GDM1 (cell line): ENCODE measurements at regions not wholly inside any gene's neighbourhood (a gene's known extent, or its start where the extent isn't known, plus 50 kb on each side); places are given as distances from the start of the nearest gene placed in this dataset.

ENCODE experiments used
- DNase-seq: peaks from one replicate; lab custom pipeline; 2025; lab: John Stamatoyannopoulos, UW

DNA sequence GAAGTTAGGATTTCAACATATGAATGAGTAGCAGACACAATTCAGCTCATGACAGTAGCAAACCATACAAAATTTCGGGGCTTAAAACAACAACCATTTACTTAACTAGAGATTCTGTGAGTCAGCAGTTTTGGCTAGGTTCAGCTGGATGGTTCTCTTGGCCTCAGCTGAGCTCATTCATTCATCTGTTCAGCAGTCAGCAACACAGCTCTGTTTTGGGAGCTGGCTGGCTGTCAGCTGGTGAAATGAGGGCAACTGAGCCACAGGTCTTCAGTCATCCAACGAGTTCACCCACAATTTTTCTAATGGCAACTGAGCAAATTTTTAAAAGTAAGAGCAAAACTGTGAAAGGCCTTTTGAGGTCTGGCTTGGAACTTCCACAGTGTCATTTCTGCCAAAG is 2005.1 kb upstream of the AGA start:
- DNase-seq: no peak

DNA sequence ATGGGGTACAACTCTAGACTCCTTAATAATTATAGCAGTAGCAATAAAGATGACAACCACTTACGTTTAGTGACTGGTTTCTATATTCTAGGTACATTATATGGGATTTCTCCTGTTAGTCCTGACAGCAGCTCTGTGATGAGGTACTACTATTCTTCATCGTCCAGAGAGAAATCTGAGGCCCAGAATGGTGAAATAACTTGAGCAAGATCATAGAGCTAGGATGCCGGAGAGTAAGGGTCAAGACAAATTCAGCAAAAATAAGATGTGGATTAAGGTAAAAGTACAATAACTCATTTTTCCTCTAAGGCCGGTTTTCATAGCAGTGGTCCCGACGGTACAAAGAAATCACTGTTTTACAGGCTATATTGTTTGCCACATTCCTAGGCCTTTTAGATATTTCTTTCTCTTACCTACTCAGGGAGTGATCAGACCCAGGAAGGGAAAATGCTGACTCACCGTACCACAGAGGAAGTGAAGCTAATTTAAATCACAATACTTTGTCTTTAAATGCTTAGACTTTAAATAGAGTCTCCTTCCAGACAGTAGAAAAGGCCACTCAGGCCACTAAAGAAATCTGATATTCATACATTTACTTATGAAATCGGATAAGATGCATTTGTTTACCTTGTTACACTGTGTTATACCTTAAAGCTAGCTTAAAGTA is 2023.0 kb upstream of the AGA start:
- DNase-seq: no peak

DNA sequence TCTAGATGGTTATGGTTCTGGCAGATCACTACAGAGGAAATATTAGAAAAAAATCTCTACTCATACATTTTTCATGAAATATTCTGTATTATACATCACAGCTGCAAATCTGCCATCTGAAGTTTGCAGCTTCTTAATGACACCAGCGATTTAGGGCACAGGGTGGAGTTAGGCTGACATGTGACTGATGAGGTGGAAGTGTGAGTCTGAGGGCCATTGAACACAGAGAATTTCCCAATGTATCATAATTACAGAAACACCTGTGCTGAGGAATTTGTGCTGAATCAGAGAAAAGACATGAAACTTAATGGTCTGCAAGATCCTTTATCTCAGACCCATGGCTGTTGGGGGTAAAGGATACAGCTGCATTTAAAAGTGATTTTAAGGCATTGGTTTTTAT is 2025.6 kb upstream of the AGA start:
- DNase-seq: no peak

DNA sequence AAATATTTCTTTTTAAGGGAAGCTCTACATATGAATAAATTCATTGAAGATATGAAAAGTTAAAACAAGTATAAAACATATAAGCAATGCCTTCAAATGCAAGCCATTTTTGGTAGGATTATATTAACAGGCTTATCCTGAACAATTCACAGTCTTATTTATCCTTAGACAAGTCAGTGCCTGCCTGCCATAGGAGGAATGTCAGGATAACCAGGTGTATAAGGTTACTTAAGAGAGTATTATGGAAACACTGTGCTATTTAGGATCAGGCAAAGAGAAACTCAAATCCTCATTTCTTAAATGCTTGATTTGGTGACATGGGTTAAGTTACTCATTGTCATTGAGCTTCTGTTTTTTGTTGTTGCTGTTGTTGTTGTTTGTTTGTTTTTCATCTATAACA is 2029.9 kb upstream of the AGA start:
- no peak for DNase-seq

DNA sequence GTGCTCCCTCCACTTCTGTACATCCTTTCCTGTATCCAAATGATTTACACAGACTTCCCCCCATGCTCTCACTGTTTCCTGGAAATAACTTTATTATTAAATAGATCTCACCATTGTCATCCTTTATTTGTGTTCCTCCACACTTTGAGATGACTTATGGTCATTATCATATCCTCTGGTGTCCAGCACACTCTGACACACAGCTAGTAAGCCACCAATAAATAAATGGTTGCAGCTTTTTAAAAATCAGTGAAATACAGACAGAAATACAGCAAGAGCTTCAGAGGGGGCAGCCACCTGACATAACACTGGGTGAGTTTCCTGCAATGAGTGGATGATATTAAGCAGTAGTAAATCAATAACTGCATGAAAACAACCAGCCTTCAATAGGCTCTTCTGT is 2036.4 kb upstream of the AGA start:
- no peak for DNase-seq

DNA sequence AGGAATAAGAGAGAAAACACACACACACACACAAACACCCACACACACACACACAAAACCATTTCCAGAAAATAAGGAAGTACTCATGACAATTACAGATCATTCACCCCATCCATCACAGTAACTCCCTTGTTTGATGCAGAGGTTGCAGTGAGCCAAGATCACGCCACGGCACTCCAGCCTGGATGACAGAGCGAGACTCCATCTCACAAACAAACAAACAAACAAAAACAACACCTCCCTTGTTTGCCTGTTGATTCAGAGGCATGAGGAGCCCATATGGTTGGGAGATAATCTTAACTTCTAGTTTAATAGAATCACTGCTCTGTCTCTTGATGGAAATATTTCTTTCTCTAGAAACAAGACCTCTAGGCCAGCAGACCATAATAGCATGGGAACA is 2043.5 kb upstream of the AGA start:
- DNase-seq: no peak

DNA sequence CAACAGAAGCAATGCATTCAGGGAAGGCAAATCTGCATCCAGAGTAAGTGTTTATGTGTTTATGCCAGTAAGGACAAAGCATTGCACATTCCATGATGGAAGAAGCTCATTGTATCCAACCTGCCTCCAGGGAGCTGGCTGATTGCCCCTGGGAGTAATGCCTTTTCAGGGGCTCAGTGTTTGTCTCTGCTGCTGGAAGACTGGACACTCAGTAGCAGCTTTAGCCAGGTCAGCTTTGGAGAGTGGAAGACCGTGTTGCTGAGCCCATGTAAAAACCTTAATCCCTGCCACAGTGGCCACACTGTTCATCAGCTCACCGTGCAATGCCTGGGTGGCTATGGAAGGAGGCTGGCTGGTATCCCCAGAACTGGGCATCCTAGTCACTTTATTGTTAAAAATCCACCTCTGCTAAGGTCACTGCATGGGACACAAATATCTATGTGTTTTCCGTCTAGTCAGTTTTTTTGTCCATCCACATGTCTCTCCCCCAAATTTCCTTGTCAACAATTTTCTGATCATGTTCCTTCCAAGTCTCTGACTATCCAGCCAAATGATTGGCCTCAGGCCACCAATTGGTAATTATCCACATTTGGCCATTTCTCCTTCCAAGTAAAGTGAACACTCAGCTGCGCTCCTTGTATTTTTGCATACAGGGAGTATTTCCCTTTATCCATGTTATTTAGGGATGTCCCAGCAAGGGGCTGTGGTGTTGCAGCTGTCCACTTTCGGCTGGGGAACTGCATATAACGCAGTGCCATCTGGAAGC is 2044.5 kb upstream of the AGA start:
- DNase-seq: no peak

DNA sequence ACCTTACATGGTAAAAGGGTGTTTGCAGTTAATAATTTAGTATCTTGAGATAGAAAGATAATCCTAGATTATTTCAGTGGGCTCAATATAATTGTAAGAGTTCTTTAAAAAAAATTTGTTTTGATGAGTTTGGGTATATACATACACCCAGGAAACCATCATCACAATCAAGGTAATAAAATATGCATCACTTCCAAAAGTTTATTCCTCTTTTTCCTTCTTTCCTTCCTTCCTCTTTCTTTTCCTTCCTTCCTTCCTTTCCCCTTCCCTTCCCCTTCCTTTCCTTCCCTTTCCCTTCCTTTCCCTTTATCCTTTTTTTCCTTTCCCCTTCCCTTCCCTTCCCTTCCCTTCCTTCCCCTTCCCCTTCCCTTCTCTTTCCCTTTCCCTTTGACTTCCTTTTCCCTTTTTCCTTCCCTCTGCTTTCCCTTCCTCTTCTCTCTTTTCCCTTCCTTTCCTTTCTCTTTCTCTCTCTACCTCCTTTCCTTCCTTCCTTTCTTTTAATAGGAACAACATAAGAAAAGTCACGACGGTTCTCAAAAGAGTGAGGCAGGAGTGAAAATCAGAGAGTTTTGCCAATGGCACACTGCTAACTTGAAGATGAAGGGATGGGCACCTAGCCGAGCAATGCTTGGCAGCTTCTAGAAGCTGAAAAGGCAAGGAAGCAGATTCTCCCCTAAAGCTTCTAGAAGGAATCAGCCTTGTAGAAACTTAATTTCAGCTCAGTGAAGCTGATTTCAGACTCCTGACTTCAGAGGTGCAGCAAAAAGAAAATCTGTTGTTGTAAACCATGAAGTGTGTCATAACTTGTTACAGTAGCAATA is 2050.2 kb upstream of the AGA start:
- DNase-seq: no peak

DNA sequence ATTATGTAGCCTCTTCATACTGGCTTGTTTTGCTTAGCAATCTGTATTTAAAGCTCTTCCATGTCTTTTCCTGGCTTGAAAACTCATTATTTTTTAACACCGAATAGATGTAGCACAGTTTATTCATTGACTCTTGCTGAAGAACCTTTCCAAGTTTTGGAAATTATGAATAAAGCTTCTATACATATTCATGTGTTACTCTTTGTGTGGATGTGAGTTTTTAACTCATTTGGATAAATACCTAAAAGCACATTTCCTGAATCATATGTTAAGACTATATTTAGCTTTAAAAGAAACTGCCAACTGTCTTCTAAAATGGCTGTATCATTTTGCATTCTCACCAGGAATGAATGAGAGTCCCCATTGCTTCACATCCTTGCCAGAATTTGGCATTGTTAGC is 2061.7 kb upstream of the AGA start:
- no peak for DNase-seq

DNA sequence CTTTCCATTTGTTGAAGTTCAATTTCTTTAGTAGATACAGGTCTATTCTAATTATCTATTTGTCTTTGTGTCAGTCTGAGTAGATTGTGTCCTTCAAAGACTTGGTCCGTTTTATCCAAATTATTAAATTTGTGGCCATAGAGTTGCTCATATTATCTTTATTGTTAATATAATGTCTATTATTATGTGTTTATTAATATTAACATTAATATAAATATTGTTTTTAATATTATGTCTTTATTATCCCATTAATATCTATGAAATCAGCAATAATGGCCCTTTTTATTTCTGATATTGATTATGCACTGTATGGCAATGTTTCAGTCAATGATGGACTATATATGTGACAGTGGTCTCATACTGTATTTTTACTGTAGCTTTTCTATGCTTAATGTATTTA is 2067.3 kb upstream of the AGA start:
- DNase-seq: no peak

DNA sequence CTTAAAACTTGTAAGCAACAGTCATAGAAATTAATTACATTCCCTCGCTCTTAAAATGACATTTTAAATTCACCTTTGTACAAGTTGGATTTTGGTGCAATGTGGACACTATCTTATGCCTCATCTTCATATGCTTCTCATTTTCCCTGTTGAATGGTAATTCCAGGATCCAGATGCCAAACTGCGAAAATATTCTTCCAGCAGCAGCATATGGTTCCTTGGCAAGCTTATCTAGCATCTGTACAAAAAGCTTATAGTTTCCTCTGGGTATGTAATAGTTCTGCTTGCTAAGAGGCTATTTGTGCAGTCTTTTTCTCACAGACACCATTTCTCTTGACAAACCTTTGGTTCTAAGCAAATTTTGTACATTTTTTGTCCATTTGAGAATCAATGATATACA is 2079.7 kb upstream of the AGA start:
- no peak for DNase-seq

DNA sequence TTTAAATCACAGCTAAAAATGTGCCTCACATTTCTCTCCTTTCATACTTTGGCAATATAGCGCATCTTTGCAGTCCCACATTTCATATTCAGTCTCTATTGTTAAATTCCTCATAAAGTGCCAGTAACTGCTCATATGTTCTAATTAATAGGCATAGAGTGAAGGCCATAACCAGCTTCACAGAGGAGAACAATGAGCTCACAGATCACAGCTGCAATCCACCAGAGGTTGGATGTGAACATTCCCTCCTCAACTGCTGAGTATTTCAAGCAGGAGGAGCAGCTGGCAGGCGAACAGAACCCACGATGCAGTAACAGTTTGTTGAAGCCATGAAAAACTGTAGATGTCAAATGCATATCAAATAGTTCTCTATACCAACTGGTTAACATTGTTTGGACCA is 2088.7 kb upstream of the AGA start:
- no peak for DNase-seq

DNA sequence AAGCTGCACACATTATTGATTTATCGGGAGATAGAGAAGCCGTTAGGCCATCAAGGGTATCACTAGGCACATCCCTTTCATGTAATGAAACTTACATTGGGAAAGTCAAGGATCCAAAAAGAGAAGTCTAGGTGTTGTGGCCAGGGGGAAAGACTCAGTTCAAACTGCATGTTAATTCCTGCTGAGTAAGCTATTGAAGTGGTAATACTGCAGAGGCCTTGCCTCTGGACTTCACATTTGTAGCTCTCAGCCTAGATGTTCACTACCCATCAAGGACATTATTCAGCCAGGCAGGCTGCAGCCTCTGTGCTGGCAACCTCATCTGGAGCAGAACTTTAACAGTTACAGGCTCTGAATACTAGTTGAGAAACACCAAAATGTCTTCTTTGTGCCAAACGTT is 2094.5 kb upstream of the AGA start:
- no peak for DNase-seq

DNA sequence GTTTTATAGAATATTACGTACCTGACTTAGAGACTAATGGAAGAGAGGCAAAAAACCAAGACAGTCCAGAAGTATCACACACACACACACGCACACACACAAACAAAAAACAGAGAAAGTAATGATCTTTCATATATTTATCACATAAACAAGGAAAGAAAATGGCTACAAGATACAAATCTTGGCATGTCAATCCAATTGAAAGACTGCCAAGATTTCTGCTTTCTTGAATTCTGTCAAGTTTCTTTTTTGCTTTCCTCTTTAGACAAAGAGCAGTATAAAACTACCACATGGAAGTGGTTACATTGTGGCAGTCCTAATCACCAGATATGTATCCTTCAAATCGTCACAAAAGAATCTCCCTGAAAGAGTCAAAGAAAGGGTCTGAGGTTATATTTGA is 2097.4 kb upstream of the AGA start:
- DNase-seq: no peak

DNA sequence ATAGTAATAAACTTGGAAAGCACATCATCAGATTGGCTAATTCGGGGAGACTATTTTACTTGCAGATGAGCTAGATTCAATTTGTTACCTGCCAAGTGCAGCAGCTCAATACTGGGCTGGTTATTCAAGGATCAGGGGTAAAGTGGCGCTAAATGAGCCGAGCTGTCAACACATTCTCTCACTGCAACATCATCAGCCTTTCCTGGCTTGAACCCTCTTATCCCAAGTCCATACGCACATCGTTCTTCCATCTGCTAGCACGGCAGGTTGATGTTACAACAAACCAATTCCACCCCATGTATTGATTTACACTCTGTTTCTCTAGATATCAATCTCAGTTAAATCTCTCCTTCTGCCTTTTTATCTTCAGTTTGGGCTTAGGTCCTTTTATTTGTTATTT is 2101.5 kb upstream of the AGA start:
- no peak for DNase-seq

DNA sequence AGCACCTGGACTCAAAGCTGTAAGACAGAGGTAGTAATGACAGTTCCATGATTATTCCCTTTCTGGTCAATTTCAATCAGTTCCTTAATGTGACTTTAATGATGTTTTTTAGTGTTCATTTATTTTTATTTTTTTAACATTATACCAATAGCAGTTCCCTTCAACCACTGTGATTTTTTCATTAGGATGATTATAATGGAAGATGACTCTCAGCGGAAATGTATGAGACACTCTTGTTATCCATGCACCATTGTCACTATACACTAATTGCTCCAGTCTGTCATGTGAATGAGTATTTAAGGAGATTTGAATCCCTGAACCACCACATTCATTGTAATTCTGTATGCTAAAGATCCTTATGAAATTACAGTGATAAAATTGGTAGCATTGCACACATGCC is 2102.3 kb upstream of the AGA start:
- DNase-seq: no peak

DNA sequence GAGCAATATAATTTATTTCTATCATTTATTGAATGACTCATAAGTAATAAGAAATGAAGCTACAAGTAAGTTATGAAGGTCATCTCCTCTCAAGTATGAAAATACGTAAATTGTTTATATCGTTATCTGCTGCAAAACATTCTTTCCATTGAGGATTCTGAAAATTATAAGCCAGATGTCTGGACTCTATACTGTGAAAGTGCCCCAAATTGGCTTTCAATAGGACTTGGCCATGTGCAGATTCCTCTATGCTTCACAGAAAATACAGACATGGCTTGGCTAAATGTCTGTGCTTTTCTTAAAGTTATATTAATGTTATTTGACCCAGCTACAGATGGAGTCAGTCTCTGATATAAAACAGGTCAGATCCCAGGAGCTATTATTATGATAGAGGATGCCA is 2109.9 kb upstream of the AGA start:
- DNase-seq: no peak

DNA sequence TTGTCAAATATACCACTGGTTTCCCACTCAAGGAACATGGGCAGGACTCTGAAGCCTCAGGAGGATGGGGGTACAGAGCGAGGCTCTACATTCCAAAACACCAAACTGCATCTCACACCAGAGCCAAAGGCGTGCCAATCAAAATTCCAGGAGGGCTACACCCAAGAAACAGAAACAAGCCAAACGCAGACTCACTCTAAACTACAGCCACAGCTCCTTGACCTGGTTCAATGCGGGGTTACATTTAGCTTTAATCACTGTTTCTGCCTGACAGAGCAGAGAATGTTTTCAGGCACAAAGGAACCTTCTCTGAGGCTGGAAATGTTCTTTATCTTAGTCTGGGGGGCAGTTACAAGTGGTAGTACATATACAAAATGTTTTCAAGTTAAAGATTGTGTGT is 2121.5 kb upstream of the AGA start:
- no peak for DNase-seq

DNA sequence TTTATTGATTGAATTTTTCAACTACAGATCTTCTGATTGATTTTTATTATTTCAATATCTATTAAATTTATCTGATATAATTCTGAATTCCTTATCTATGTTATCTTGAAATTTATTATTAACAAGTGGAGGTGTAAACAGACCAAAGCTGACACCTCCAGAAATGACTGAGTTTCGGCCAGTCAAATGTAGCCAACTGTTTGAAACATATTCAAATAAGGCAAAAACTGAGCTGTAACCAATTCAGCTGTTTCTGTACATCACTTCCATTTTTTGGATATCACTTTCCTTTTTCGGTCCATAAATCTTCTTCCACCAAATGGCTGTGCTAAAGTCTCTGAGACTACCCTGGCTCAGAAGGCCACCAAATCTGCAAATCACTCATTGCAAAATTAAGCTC is 2127.3 kb upstream of the AGA start:
- DNase-seq: no peak

DNA sequence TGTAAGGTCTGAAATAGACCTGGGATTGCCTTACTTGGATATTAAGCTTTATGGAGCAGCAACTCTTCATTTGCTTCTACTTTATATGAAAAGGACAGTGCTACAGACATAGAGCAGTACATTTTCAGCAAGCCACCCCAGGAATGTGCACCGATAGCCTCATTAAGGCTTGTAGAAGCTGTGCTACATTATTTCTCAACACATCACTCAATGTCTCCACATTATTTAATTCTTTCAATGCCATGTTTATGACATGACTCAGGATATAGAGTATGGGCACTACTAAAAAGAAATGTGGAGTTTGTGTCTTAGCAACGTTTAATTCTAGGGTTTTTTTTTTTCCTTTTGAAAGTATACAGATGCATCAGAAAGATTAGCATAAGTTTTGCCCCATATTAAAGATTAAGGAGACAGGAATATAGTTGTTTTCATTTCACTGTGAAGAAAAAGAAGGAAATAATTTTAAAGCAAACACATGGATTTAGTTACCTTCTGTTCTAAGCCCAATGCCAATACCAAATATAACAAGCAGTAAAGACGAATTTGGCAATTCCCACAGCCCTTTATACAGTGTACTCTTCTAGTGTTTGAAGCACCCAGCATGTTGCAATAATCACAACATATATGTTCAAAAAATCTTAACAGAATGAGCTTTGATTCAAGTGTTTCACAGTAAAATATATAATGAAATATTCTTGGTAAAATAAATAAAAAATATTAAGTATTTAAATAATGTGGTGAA is 2140.1 kb upstream of the AGA start:
- DNase-seq: no peak

DNA sequence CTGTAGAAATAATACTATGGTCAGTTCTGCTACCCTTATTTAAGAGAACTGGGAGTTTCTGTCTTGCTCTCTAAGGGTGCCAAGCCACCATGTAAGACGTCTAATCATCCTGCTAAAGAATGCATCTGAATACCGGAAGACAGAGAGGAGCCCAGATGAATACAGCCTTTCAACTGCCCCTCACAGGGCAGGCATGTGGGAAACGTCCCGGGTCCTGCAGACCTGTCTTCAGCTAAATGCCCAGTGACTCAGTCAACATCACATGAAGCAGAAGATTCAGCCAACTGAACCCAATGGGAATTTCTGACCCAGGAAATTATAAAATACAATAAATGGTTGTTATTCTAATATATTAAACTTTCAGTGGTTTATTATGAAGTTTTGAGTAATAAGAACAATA is 2141.0 kb upstream of the AGA start:
- DNase-seq: no peak

DNA sequence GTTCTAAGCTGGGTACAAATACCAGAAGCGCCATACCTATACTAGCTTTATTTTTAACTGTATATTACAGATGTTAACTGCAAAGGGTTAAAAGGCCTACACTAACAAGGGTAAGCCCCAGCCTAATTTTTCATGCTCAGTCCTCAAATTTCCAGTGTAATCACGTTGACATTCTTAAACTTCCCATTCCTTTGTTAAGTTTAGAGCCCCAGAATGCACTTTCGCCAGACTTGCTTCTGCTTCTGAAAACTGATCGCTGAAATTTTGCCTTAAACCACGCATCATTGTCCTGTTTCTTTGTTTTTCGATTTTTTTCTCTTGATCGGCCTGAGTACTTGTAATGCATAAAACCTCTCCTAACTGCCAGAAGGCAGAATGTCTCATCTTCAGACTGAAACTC is 2141.9 kb upstream of the AGA start:
- no peak for DNase-seq

DNA sequence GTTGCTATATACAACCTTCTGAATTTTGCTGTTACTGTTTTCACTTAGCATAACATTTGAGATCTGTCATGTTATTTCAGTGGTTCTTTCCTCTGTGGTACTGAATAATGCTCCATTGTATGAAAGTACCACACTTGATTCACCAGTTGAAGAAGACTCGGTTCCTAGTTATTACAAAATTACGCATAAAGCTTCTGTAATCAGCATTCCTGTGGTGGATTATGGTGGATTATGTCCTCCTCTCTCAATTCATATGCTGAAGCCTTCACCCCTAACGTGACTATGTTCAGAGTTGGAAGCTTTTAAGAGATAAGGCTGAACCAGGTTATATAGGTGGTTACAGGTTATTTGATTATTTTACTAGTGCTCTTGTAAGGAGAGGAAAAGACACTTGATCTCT is 2143.5 kb upstream of the AGA start:
- no peak for DNase-seq
